ENCODE measurements at regions not wholly inside any gene's neighbourhood (a gene's known extent, or its start where the extent isn't known, plus 50 kb on each side); places are given as distances from the start of the nearest gene placed in this dataset.

DNA sequence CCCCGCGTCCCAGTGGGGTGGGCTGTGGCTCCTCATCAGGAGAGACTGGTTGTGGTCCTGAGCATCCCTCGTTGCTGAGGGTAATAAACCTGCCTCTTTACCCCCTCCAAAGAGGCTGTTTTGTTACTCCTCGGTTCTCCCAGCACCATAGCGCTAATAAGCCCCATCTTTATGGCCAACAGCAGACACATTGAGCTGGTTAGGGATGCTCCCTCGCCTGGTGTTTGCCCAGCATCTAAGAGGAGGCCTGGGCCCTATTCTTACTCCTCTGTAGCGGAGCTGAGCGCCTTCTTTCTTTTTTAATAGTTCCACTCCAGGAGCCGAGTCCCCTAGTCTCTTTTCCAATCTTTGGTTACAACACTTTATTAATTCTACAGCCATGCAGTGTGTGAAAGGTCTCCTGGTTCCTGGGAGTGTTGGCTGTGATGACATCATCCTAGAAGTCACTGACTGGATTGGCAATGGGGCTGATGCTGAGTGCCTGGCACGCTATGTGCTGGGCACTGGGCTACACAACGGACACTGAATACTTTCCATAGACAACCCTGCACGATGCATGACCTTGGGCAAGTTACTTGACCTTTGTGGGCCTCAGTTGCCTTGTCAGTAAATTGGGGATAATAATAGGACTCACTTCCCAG is 50.6 kb upstream of the CCDC167 start:
- Histone ChIP-seq H3K9ac (ENCODE audit: low read depth, low read length) (no peak overlapping the region), H3K36me3 (ENCODE audit: insufficient read depth, low read length) (no peaks in the 10 kb centered on the region), H3K4me1 (ENCODE audit: insufficient read depth, low read length) (peaks cover 26% of the 10 kb centered on the region)

GRCh38 chr6:37549558-37549957 is 49.9 kb upstream of the CCDC167 start:
- peaks cover 19% of the 10 kb centered on the region for H3K4me1 ChIP-seq (ENCODE audit: insufficient read depth, low read length)
- H3K36me3 ChIP-seq (ENCODE audit: insufficient read depth, low read length) = no peaks in the 10 kb centered on the region
- no peak overlapping the region for H3K9ac ChIP-seq (ENCODE audit: low read depth, low read length)
- H3K9me3 ChIP-seq (ENCODE audit: control insufficient read depth, insufficient read depth, low read length) = no peaks in the 10 kb centered on the region

More for the DNA sequence above, 50.6 kb upstream of the CCDC167 start:
- no peaks in the 10 kb centered on the region for H3K9me3 ChIP-seq (ENCODE audit: control insufficient read depth, insufficient read depth, low read length)

Data from ES-I3 (cell line).